HEK293 (cell line): ENCODE measurements at regions not wholly inside any gene's neighbourhood (a gene's known extent, or its start where the extent isn't known, plus 50 kb on each side); places are given as distances from the start of the nearest gene placed in this dataset.

ENCODE experiments used
- CTCF ChIA-PET: fragments of 350-600 bp; formaldehyde crosslinking; extraction: SDS; loops from one replicate; lab custom pipeline; 2021; ENCODE audit warnings: antibody characterized with exemption; lab: Yijun Ruan, JAX
- POLR2A ChIA-PET: fragments of 300-600 bp; formaldehyde crosslinking; extraction: SDS; loops from one replicate; lab custom pipeline; 2020; ENCODE audit warnings: antibody characterized with exemption, inconsistent platforms; lab: Yijun Ruan, JAX
- H3K27ac ChIP-seq: fragments of 200-500 bp; sonication (Bioruptor generic); 2 replicates; pipeline ENCODE4 v1.5.1; 2014; ENCODE audit warnings: low read depth, low read length, control low read depth, inconsistent platforms; ENCODE audit errors: extremely low read depth
- H3K36me3 ChIP-seq, 2 experiments: fragments of 200-500 bp in 1 of 2; sonication (Bioruptor generic) in 1 of 2; 1 replicate in 1 of 2; 2 replicates in 1 of 2; pipeline ENCODE4 v1.5.1; 2014 to 2017; ENCODE audit warnings: inconsistent platforms in 2 of 2, low read length in 2 of 2; ENCODE audit not compliant: control insufficient read depth in 2 of 2, insufficient read depth in 1 of 2
- H3K4me1 ChIP-seq: fragments of 200-500 bp; sonication (Bioruptor generic); 2 replicates; pipeline ENCODE4 v1.5.1; 2014; ENCODE audit warnings: mild to moderate bottlenecking, low read length, inconsistent platforms; ENCODE audit not compliant: control insufficient read depth, insufficient read depth
- H3K4me3 ChIP-seq: 2 replicates; pipeline ENCODE4 v1.5.1; 2011; ENCODE audit warnings: low read depth, mild to moderate bottlenecking, control low read depth, low read length, moderate library complexity
- H3K9me3 ChIP-seq: fragments of 200-500 bp; sonication (Bioruptor generic); 2 replicates; pipeline ENCODE4 v1.5.1; 2014; ENCODE audit warnings: low read depth, low read length, inconsistent platforms; ENCODE audit not compliant: control insufficient read depth, insufficient read depth
- AEBP2 ChIP-seq: fragments of 450-650 bp; formaldehyde crosslinking; IDR thresholded peaks from 2 replicates; pipeline ENCODE4 v1.5.1; 2016; ENCODE audit warnings: missing biosample characterization, missing genetic modification characterization, borderline replicate concordance
- CTCF ChIP-seq: fragments of 450-650 bp; formaldehyde crosslinking; IDR thresholded peaks from 2 replicates; pipeline ENCODE4 v1.5.1; 2016; ENCODE audit warnings: missing biosample characterization, missing genetic modification characterization
- GLI2 ChIP-seq: fragments of 450-650 bp; formaldehyde crosslinking; IDR thresholded peaks from 2 replicates; pipeline ENCODE4; 2017; ENCODE audit warnings: missing biosample characterization, missing genetic modification characterization, low read depth, borderline replicate concordance
- TRIM28 ChIP-seq: IDR thresholded peaks from 2 replicates; pipeline ENCODE4 v1.6.1; 2011; ENCODE audit warnings: low read length, control low read depth, borderline replicate concordance
- ZBTB1 ChIP-seq: fragments of 450-650 bp; formaldehyde crosslinking; IDR thresholded peaks from 2 replicates; pipeline ENCODE4 v1.5.1; 2016; ENCODE audit warnings: missing biosample characterization, missing genetic modification characterization
- ZBTB10 ChIP-seq: fragments of 450-650 bp; formaldehyde crosslinking; IDR thresholded peaks from 2 replicates; pipeline ENCODE4 v1.5.1; 2016; ENCODE audit warnings: missing biosample characterization, missing genetic modification characterization
- ZBTB20 ChIP-seq: fragments of 450-650 bp; formaldehyde crosslinking; IDR thresholded peaks from 2 replicates; pipeline ENCODE4 v1.5.1; 2016; ENCODE audit warnings: missing biosample characterization, missing genetic modification characterization
- ZFP37 ChIP-seq: fragments of 450-650 bp; formaldehyde crosslinking; IDR thresholded peaks from 2 replicates; pipeline ENCODE4 v1.5.1; 2016; ENCODE audit warnings: missing biosample characterization, missing genetic modification characterization
- ZNF169 ChIP-seq: fragments of 450-650 bp; formaldehyde crosslinking; IDR thresholded peaks from 2 replicates; pipeline ENCODE4 v1.5.1; 2016; ENCODE audit warnings: missing biosample characterization, missing genetic modification characterization
- ZNF292 ChIP-seq: fragments of 450-650 bp; formaldehyde crosslinking; IDR thresholded peaks from 2 replicates; pipeline ENCODE4 v1.5.1; 2016; ENCODE audit warnings: low read depth, missing biosample characterization, missing genetic modification characterization, borderline replicate concordance
- ZNF350 ChIP-seq: fragments of 450-650 bp; formaldehyde crosslinking; IDR thresholded peaks from 2 replicates; pipeline ENCODE4 v1.5.0; 2017; ENCODE audit warnings: missing biosample characterization, mild to moderate bottlenecking, missing genetic modification characterization
- ZNF544 ChIP-seq: fragments of 450-650 bp; formaldehyde crosslinking; IDR thresholded peaks from 2 replicates; pipeline ENCODE4 v1.5.0; 2017; ENCODE audit warnings: missing biosample characterization, missing genetic modification characterization
- ZNF580 ChIP-seq: fragments of 450-650 bp; formaldehyde crosslinking; IDR thresholded peaks from 2 replicates; pipeline ENCODE4 v1.5.1; 2016; ENCODE audit warnings: missing biosample characterization, missing genetic modification characterization
- ZNF677 ChIP-seq: fragments of 450-650 bp; IDR thresholded peaks from 2 replicates; pipeline ENCODE4 v1.5.0; 2018; ENCODE audit warnings: missing biosample characterization, mild to moderate bottlenecking, missing genetic modification characterization, moderate library complexity
- ZNF747 ChIP-seq: fragments of 450-650 bp; formaldehyde crosslinking; IDR thresholded peaks from 2 replicates; pipeline ENCODE4 v1.5.1; 2016; ENCODE audit warnings: missing biosample characterization, missing genetic modification characterization
- ZNF777 ChIP-seq: fragments of 450-650 bp; formaldehyde crosslinking; IDR thresholded peaks from 2 replicates; pipeline ENCODE4 v1.5.1; 2017; ENCODE audit warnings: missing biosample characterization, missing genetic modification characterization, borderline replicate concordance
- ZNF785 ChIP-seq: fragments of 450-650 bp; formaldehyde crosslinking; IDR thresholded peaks from 2 replicates; pipeline ENCODE4 v1.5.1; 2016; ENCODE audit warnings: missing biosample characterization, missing genetic modification characterization
- ZNF843 ChIP-seq: fragments of 450-650 bp; formaldehyde crosslinking; IDR thresholded peaks from 2 replicates; pipeline ENCODE4 v1.5.1; 2016; ENCODE audit warnings: missing biosample characterization, missing genetic modification characterization
- ZXDB ChIP-seq: fragments of 450-650 bp; formaldehyde crosslinking; IDR thresholded peaks from 2 replicates; pipeline ENCODE4 v1.5.1; 2016; ENCODE audit warnings: missing biosample characterization, missing genetic modification characterization
- TF ChIP-seq, protein P1 (sequence below): fragments of 450-650 bp; formaldehyde crosslinking; IDR thresholded peaks from 2 replicates; pipeline ENCODE4 v1.5.1; 2016; ENCODE audit warnings: missing biosample characterization, missing genetic modification characterization
- TF ChIP-seq, protein P2 (sequence below): fragments of 450-650 bp; formaldehyde crosslinking; IDR thresholded peaks from 2 replicates; pipeline ENCODE4 v1.5.1; 2016; ENCODE audit warnings: missing biosample characterization, missing genetic modification characterization

DNA sequence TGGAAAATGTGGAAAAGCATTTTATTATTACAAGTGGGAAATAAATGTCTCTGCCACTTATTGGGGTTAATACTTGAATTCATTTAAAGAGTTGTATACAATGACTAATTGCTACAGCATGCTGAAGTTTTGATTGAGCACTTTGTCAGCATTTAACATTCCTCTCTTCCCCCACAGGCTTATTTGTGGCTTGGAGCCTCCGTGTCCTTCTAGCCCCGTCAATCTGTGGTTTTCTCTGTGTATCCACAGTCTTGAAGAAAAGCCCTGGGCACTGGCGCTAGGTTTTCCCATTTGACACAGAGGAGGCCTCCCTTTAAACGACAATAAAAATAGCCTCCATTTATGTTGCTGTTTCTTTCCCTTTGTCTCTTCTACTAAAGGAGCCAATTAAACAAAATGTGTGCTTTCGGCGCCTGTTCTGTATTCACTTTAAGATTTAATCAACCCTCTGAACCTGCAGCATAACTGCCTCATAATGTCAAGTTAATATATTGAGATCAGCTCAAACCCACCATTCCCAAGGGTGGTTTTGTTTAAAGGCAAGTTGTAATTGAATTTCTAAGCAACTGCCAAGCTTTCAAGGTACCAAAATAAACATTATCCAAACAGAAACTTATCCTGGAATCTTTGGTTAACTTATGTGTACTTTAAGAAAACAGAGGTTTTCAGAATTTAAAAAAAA is 92.9 kb upstream of the ADRA1D start:
- no peaks in the 10 kb centered on the region for H3K9me3 ChIP-seq
- ChIA-PET POLR2A (no interaction called here), CTCF (no interaction called here)
- no peak overlapping the region for H3K27ac ChIP-seq
- H3K4me1 ChIP-seq = peaks cover 12% of the 10 kb centered on the region; the same call in 1 of the 2 replicates
- H3K36me3 ChIP-seq = no peaks in the 10 kb centered on the region
- no peak overlapping the region for H3K4me3 ChIP-seq
- TF ChIP-seq ZXDB = no peak
- TF ChIP-seq ZNF777 (tag by site-specific recombination) = no peak
- no peak for TF ChIP-seq GLI2
- no peak for TF ChIP-seq ZNF580 (tag by site-specific recombination)
- TF ChIP-seq, protein P1, sequence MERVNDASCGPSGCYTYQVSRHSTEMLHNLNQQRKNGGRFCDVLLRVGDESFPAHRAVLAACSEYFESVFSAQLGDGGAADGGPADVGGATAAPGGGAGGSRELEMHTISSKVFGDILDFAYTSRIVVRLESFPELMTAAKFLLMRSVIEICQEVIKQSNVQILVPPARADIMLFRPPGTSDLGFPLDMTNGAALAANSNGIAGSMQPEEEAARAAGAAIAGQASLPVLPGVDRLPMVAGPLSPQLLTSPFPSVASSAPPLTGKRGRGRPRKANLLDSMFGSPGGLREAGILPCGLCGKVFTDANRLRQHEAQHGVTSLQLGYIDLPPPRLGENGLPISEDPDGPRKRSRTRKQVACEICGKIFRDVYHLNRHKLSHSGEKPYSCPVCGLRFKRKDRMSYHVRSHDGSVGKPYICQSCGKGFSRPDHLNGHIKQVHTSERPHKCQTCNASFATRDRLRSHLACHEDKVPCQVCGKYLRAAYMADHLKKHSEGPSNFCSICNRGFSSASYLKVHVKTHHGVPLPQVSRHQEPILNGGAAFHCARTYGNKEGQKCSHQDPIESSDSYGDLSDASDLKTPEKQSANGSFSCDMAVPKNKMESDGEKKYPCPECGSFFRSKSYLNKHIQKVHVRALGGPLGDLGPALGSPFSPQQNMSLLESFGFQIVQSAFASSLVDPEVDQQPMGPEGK = no peak
- TF ChIP-seq ZNF292 (tag by site-specific recombination) = no peak
- TF ChIP-seq ZNF677 (tag by site-specific recombination) = no peak
- no peak for TF ChIP-seq ZNF169 (tag by site-specific recombination)

DNA sequence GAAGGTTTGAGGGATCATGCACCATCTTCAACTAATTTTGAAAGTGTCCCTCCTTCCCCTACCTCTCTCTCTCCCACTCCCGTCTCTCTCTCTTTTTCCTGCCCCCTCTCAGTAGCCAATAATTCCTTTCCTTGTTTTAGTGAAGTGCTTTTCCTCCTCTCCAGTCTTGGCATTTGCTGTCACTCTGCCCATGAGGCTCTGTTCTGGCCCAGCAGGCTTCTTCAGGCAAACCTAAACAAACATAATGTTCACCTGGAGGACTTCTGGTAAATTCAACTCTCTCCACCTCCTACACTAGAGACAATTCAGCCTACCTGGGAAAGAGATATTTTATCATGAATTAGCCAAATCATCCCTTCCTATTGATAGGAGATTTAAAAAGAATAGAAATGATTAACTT is 86.6 kb upstream of the ADRA1D start:
- H3K4me3 ChIP-seq = no peak overlapping the region
- no peaks in the 10 kb centered on the region for H3K36me3 ChIP-seq
- H3K9me3 ChIP-seq = no peaks in the 10 kb centered on the region
- no peak overlapping the region for H3K27ac ChIP-seq
- no peak for TF ChIP-seq ZBTB10 (tag by site-specific recombination)
- no peak for TF ChIP-seq TRIM28
- no peak for TF ChIP-seq ZNF785 (tag by site-specific recombination)
- TF ChIP-seq ZFP37 = no peak
- TF ChIP-seq ZNF843 (tag by site-specific recombination) = no peak
- CTCF ChIA-PET = interaction anchor here (0.6 kb wide), 1 partner anchor 113 kb away, joined by 5 read pairs; no protein-coding TSS in a partner anchor
- H3K4me1 ChIP-seq = no peaks in the 10 kb centered on the region
- POLR2A ChIA-PET = no interaction called here

DNA sequence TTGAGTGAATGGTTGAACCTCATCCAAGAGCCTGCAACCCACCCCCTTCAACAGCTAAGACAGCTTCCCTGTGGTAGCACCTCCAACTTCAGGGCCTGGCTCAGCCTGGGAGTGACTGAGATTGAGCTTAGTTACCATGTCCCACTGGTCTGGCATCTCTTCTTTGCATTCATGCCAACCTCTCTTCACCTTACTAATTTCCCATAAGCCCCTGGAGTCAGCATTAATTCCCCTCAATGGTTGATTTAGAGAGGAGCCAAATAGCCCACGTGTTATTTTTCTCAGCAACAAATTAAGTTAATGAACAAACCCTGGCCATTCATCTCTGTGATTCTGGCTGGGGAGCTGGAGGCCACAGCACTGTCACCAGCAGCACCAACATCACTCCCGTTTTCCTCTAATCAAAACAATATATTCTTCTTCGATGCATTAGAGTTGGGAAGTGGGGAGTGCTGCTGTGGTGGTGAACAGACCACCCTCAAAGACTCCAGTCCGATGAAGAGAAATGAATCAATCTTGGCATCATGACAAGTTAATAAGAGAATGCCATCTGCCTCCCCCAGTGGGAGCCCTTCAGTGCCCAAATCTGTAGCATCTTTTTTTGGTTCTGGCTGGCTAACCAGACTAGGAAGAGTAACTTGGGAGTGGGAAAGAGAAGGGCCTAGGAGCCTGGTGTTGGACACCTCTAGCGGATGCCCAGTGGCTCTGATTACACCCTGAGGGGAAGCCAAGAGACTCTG is 83.2 kb upstream of the ADRA1D start:
- ChIA-PET CTCF (no interaction called here), POLR2A (no interaction called here)
- Histone ChIP-seq H3K9me3 (no peaks in the 10 kb centered on the region), H3K27ac (no peak overlapping the region), H3K36me3 (no peaks in the 10 kb centered on the region), H3K4me1 (no peaks in the 10 kb centered on the region), H3K4me3 (no peak overlapping the region)
- TF ChIP-seq, protein P2, sequence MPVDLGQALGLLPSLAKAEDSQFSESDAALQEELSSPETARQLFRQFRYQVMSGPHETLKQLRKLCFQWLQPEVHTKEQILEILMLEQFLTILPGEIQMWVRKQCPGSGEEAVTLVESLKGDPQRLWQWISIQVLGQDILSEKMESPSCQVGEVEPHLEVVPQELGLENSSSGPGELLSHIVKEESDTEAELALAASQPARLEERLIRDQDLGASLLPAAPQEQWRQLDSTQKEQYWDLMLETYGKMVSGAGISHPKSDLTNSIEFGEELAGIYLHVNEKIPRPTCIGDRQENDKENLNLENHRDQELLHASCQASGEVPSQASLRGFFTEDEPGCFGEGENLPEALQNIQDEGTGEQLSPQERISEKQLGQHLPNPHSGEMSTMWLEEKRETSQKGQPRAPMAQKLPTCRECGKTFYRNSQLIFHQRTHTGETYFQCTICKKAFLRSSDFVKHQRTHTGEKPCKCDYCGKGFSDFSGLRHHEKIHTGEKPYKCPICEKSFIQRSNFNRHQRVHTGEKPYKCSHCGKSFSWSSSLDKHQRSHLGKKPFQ (tag by site-specific recombination) = no peak
- no peak for TF ChIP-seq ZBTB20
- TF ChIP-seq ZNF747 (tag by site-specific recombination) = no peak
- no peak for TF ChIP-seq AEBP2 (tag by site-specific recombination)
- no peak for TF ChIP-seq CTCF
- TF ChIP-seq ZNF544 = no peak
- no peak for TF ChIP-seq ZBTB1 (tag by site-specific recombination)
- no peak for TF ChIP-seq ZNF350
